Astrocyte of the cerebellum (primary cell): ENCODE measurements at regions not wholly inside any gene's neighbourhood (a gene's known extent, or its start where the extent isn't known, plus 50 kb on each side); places are given as distances from the start of the nearest gene placed in this dataset.

ENCODE experiments used
- DNase-seq: peaks from one replicate; pipeline ENCODE4 v3.0.0-alpha.2; 2011; ENCODE audit warnings: low read depth
- H3K4me3 ChIP-seq: 2 replicates; pipeline ENCODE4 v1.5.1; 2011; ENCODE audit warnings: mild to moderate bottlenecking, low read depth, low read length, moderate library complexity
- CTCF ChIP-seq: IDR thresholded peaks from 2 replicates; pipeline ENCODE4 v1.5.1; 2012; ENCODE audit warnings: low read length, low read depth, moderate library complexity, mild to moderate bottlenecking; ENCODE audit errors: missing control alignments
- in situ Hi-C: cut with HindIII; loops from 2 replicates; pipeline ENCODE4 v1.10.0; 2017; ENCODE audit warnings: low sequenced_read_pairs

GRCh38 chr18:65568866-65569265 is 181.9 kb upstream of the CDH7 start:
- in situ Hi-C loops = no loop called here

GRCh38 chr18:65567372-65567771 is 183.4 kb upstream of the CDH7 start:
- H3K4me3 ChIP-seq = no peak overlapping the region
- in situ Hi-C loops = no loop called here
- TF ChIP-seq CTCF = peak; percentile 48
- no peak for DNase-seq

More at GRCh38 chr18:65568866-65569265, 181.9 kb upstream of the CDH7 start:
- TF ChIP-seq CTCF = no peak
- H3K4me3 ChIP-seq = no peak overlapping the region
- no peak for DNase-seq

GRCh38 chr18:65548316-65548715 is 202.5 kb upstream of the CDH7 start:
- in situ Hi-C loops = no loop called here
- H3K4me3 ChIP-seq = no peak overlapping the region
- DNase-seq = no peak
- no peak for TF ChIP-seq CTCF

GRCh38 chr18:65547046-65547445 is 203.8 kb upstream of the CDH7 start:
- TF ChIP-seq CTCF = no peak
- DNase-seq = no peak
- H3K4me3 ChIP-seq = no peak overlapping the region
- in situ Hi-C loops = no loop called here

GRCh38 chr18:65544701-65545100 is 206.1 kb upstream of the CDH7 start:
- no peak for TF ChIP-seq CTCF
- no peak overlapping the region for H3K4me3 ChIP-seq
- no peak for DNase-seq
- in situ Hi-C loops = no loop called here

- H3K4me3 ChIP-seq = no peak overlapping the region
- DNase-seq = no peak
- in situ Hi-C loops = no loop called here
- no peak for TF ChIP-seq CTCF
These were observed 222.8 kb upstream of the CDH7 start for GRCh38 chr18:65527879-65528633.
